GM12892 (cell line): ENCODE measurements at regions not wholly inside any gene's neighbourhood (a gene's known extent, or its start where the extent isn't known, plus 50 kb on each side); places are given as distances from the start of the nearest gene placed in this dataset.

Source experiments
- POLR2A ChIP-seq: IDR thresholded peaks from 2 replicates; pipeline ENCODE4 v1.6.1; 2011; ENCODE audit warnings: low read depth, low read length, control low read depth
- POLR2AphosphoS5 ChIP-seq: IDR thresholded peaks from 2 replicates; pipeline ENCODE4 v1.6.1; 2011; ENCODE audit warnings: low read depth, low read length, control low read depth

GRCh38 chr10:53430127-53430891, 657.7 kb upstream of the MBL2 start:
- no peak for TF ChIP-seq POLR2A
- TF ChIP-seq POLR2AphosphoS5 = no peak
